T-cell (primary cell): ENCODE measurements at regions not wholly inside any gene's neighbourhood (a gene's known extent, or its start where the extent isn't known, plus 50 kb on each side); places are given as distances from the start of the nearest gene placed in this dataset.

Source experiments
- ATAC-seq, 4 experiments: fragments of 200-7000 bp in 3 of 4; fragments of 150-1000 bp in 1 of 4; cut with Tn5 transposase; replicated peaks in 1 of 4; 1 replicate in 3 of 4; 2 replicates in 1 of 4; pipeline ENCODE4 v1.10.0; 2021; ENCODE audit warnings: moderate library complexity in 3 of 4, mild to moderate bottlenecking in 2 of 4, moderate number of reproducible peaks in 1 of 4
- CTCF ChIA-PET, 2 donors: fragments of 300-600 bp; sonication (Branson Sonifier 250); formaldehyde crosslinking; loops; one replicate each; lab custom pipeline; 2022; ENCODE audit warnings: antibody characterized with exemption in 2 of 2; lab: Charles Lee
- POLR2A ChIA-PET, 2 donors: fragments of 300-600 bp; sonication (Branson Sonifier 250); formaldehyde crosslinking; loops; one replicate each; lab custom pipeline; 2022; ENCODE audit warnings: antibody characterized with exemption in 2 of 2; lab: Charles Lee
- DNase-seq, 35 experiments: peaks; one replicate each; pipeline versions ENCODE4 v3.0.0 to v3.0.0-alpha.2; 2013 to 2023
- H3K27ac ChIP-seq: one replicate; pipeline ENCODE4 v1.5.1; 2013; ENCODE audit warnings: low read length
- H3K27me3 ChIP-seq, 2 experiments: replicated peaks in 1 of 2; 1 replicate in 1 of 2; 2 replicates in 1 of 2; pipeline versions ENCODE4 v1.6.1 to v1.7.0; 2013; ENCODE audit warnings: low read length in 1 of 2, mixed read lengths in 1 of 2; ENCODE audit not compliant: control insufficient read depth in 2 of 2, insufficient read depth in 2 of 2; ENCODE audit errors: extremely low read depth in 1 of 2
- H3K36me3 ChIP-seq, 2 donors: 1 replicate in 1 of 2; 2 replicates in 1 of 2; pipeline versions ENCODE4 v1.6.1 to v1.7.0; 2013; ENCODE audit warnings: low read length in 1 of 2; ENCODE audit not compliant: control insufficient read depth in 2 of 2, insufficient read depth in 1 of 2; ENCODE audit errors: extremely low read depth in 1 of 2
- H3K4me1 ChIP-seq, 2 experiments: 1 replicate in 1 of 2; 2 replicates in 1 of 2; pipeline versions ENCODE4 v1.6.1 to v1.7.0; 2013; ENCODE audit warnings: low read length in 2 of 2, mixed read lengths in 1 of 2; ENCODE audit not compliant: insufficient read depth in 2 of 2, control insufficient read depth in 1 of 2; ENCODE audit errors: extremely low read depth in 1 of 2
- H3K4me3 ChIP-seq, 2 donors: 1 replicate in 1 of 2; 2 replicates in 1 of 2; pipeline versions ENCODE4 v1.5.1 to v1.7.0; 2013; ENCODE audit warnings: mild to moderate bottlenecking in 2 of 2, low read length in 1 of 2, moderate library complexity in 1 of 2; ENCODE audit not compliant: control insufficient read depth in 1 of 2; ENCODE audit errors: extremely low read depth in 1 of 2
- H3K9me3 ChIP-seq: 2 replicates; pipeline ENCODE4 v1.7.0; 2013
- H3K27ac Mint-ChIP-seq, 2 donors: one replicate each; pipeline ENCODE4 v1.8.0; 2020 to 2021; ENCODE audit warnings: mild to moderate bottlenecking in 2 of 2, mixed read lengths in 2 of 2
- H3K27me3 Mint-ChIP-seq, 2 donors: one replicate each; pipeline ENCODE4 v1.8.0; 2021 to 2022; ENCODE audit warnings: mixed read lengths in 2 of 2
- H3K36me3 Mint-ChIP-seq: one replicate; pipeline ENCODE4 v1.8.0; 2021; ENCODE audit warnings: mixed read lengths
- H3K4me1 Mint-ChIP-seq, 3 donors: one replicate each; pipeline ENCODE4 v1.8.0; 2020 to 2022; ENCODE audit warnings: mixed read lengths in 3 of 3, mild to moderate bottlenecking in 1 of 3
- H3K4me3 Mint-ChIP-seq, 3 donors: one replicate each; pipeline ENCODE4 v1.8.0; 2020 to 2022; ENCODE audit warnings: mild to moderate bottlenecking in 3 of 3, mixed read lengths in 3 of 3, moderate library complexity in 3 of 3
- H3K9me3 Mint-ChIP-seq, 3 donors: one replicate each; pipeline ENCODE4 v1.8.0; 2020 to 2022; ENCODE audit warnings: mixed read lengths in 3 of 3
- WGBS: methylation state at CpG from one replicate; pipeline ENCODE4 v1.1.5; 2013; ENCODE audit warnings: missing lambda C conversion rate; ENCODE audit not compliant: insufficient coverage; 5-methylcytosine and 5-hydroxymethylcytosine counted together

DNA sequence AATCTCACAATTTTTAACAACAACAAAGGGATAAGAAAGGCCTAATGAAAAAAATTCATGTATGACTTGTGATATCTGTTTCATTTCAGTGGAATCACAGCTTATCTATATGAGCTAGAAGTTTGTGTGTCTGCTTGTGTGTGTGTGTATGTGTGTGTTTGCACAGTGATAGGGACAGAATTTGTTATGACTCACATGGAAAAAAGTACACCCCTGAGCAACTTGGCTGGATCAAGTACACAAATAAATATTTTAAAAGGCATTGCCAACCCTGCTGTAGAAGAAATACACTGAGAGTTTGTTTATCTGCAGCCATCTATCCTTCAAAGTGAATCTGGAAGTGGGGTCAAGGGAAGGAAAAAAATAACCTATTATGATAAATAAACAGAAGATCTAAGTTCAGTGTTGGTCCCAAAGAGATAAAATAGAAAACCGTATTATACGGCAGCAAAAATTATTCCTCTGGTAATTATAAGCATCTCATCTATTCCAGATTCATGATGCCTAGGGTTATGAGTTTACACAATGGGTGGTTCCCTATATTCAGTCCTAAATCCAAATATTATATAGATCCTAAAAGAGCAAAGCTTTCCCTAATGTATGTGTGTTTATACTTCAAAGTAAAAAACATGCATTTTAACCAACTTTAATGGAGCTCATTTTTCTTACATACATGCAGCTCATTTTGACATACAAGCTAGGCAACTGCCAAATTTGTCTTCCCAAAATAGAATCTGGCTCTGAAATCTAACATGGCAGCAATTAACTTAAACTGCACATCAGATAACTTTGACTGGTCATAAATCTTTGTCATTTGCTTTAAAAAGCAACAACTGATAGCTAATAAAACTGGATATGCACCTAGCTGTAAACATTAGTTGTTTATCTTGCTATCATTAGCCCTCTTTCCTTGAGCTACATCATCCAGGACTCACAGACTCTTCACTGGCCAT is 420.6 kb downstream of the IRS1 start:
- ATAC-seq (no peak), DNase-seq (no peak)
- ChIA-PET POLR2A (no interaction called here), CTCF (no interaction called here)
- Histone ChIP-seq H3K36me3 (no peaks in the 10 kb centered on the region), H3K4me3 (no peak overlapping the region), H3K9me3 (no peaks in the 10 kb centered on the region), H3K4me1 (no peaks in the 10 kb centered on the region), H3K27me3 (no peaks in the 10 kb centered on the region), H3K27ac (no peak overlapping the region)
- no CpG with 5 or more reads among the region's 2 CpGs for WGBS
- H3K27ac Mint-ChIP-seq = no peak overlapping the region
- no peaks in the 10 kb centered on the region for H3K9me3 Mint-ChIP-seq
- H3K4me3 Mint-ChIP-seq = no peak overlapping the region
- H3K36me3 Mint-ChIP-seq = no peaks in the 10 kb centered on the region
- no peaks in the 10 kb centered on the region for H3K4me1 Mint-ChIP-seq
- peaks cover 2 to 15% of the 10 kb centered on the region in 2 donors for H3K27me3 Mint-ChIP-seq

DNA sequence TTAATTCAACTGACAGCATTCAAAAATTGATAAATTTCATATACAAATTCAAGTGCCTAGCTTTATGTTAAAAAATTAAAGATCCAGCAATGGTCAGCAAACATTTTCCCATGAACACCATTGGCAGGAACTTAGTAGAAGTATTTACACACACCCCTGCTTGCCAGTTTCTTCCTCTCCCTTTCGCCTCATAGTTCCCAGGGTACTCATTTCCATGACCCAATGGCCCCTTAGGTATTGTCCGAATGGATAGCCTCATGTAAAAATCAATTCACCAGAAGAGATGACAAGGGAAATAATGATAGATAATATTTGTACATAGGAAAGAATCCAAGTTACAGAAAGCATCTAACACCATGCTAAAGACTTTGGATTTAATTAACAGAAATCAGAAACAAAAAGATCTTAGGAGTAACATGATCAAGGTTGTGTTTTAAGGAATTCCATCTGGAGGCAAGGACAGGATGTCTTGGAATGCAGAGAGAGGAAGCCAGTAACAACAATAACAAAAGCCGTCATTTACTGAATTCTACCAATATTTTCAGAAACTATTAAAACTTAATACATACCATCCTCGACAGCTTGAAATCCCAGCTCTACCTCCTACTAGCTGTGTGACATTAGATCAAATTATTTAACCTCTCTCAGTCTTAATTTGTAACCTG is 423.0 kb downstream of the IRS1 start:
- Histone ChIP-seq H3K4me3 (no peak overlapping the region), H3K27me3 (no peaks in the 10 kb centered on the region), H3K4me1 (no peaks in the 10 kb centered on the region), H3K9me3 (no peaks in the 10 kb centered on the region), H3K36me3 (no peaks in the 10 kb centered on the region), H3K27ac (no peak overlapping the region)
- WGBS = no CpG with 5 or more reads among the region's 4 CpGs
- H3K4me1 Mint-ChIP-seq = no peaks in the 10 kb centered on the region
- ATAC-seq (no peak), DNase-seq (no peak)
- no peaks in the 10 kb centered on the region for H3K36me3 Mint-ChIP-seq
- ChIA-PET CTCF (interaction anchor here in 1 of 2 donors (0.5 kb wide), 1 partner anchor 20 kb away, joined by 3 read pairs; no protein-coding TSS in a partner anchor), POLR2A (no interaction called here)
- no peaks in the 10 kb centered on the region for H3K9me3 Mint-ChIP-seq
- H3K27ac Mint-ChIP-seq = no peak overlapping the region
- no peak overlapping the region for H3K4me3 Mint-ChIP-seq
- H3K27me3 Mint-ChIP-seq = peaks cover 3 to 24% of the 10 kb centered on the region in 2 donors

DNA sequence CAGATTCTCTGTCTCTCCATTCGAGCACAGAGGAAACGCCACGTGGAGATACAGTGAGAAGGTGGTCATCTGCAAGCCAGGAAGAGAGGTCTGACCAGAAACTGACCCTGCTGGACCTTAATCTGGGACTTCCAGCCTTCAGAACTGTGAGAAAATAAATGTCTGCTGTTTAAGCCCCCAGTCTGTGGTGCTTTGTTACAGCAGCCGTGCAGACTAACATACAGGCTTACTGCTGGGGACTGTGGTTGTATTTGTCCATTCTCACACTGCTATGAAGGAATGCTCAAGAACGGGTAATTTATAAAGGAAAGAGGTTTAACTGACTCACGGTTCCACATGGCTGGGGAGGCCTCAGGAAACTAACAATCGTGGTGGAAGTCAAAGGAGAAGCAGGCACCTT is 432.7 kb downstream of the IRS1 start:
- CTCF ChIA-PET = no interaction called here
- 63% methylated on average over 4 of the region's 7 CpGs for WGBS

DNA sequence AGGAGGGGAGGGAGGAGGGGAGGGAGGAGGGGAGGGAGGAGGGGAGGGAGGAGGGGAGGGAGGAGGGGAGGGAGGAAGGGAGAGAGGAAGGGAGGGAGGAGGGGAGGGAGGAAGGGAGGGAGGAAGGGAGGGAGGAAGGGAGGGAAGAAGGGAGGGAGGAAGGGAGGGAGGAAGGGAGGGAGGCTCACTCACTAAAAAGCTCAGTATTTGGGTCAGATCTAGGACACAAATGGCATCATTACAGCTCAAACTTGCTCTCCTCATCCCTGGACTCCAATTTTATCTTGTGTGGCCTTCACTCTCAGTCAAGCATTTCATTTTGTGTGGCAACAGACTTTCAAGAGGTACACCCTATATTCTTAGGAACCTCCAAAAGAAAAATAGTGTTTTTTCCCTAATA is 435.4 kb downstream of the IRS1 start:
- H3K4me3 Mint-ChIP-seq = no peak overlapping the region
- H3K9me3 ChIP-seq = no peaks in the 10 kb centered on the region
- ATAC-seq (no peak), DNase-seq (no peak)
- no peaks in the 10 kb centered on the region for H3K27me3 ChIP-seq
- H3K4me1 Mint-ChIP-seq = no peaks in the 10 kb centered on the region
- no peak overlapping the region for H3K4me3 ChIP-seq
- peaks cover 5 to 15% of the 10 kb centered on the region in 2 donors for H3K27me3 Mint-ChIP-seq
- CTCF ChIA-PET = no interaction called here
- H3K36me3 Mint-ChIP-seq = no peaks in the 10 kb centered on the region
- H3K27ac ChIP-seq = no peak overlapping the region
- POLR2A ChIA-PET = interaction anchor here in 1 of 2 donors (0.6 kb wide), 2 partner anchors 10 to 443 kb away, joined by 3 to 6 read pairs; no protein-coding TSS in a partner anchor
- no peak overlapping the region for H3K27ac Mint-ChIP-seq
- peaks cover 0 to 4% (median 3%) of the 10 kb centered on the region in 3 donors for H3K9me3 Mint-ChIP-seq
- H3K4me1 ChIP-seq = no peaks in the 10 kb centered on the region
- H3K36me3 ChIP-seq = no peaks in the 10 kb centered on the region

More for the DNA sequence above, 432.7 kb downstream of the IRS1 start:
- no peaks in the 10 kb centered on the region for H3K36me3 ChIP-seq
- Mint-ChIP-seq H3K9me3 (peaks cover 0 to 4% (median 3%) of the 10 kb centered on the region in 3 donors), H3K4me1 (no peaks in the 10 kb centered on the region), H3K4me3 (no peak overlapping the region), H3K27ac (no peak overlapping the region), H3K27me3 (peaks cover 4 to 23% of the 10 kb centered on the region in 2 donors), H3K36me3 (no peaks in the 10 kb centered on the region)
- peaks cover 0 to 3% of the 10 kb centered on the region in 2 experiments for H3K27me3 ChIP-seq
- H3K4me1 ChIP-seq = no peaks in the 10 kb centered on the region
- ATAC-seq (no peak), DNase-seq (no peak)
- H3K9me3 ChIP-seq = no peaks in the 10 kb centered on the region
- H3K4me3 ChIP-seq = no peak overlapping the region
- H3K27ac ChIP-seq = no peak overlapping the region
- POLR2A ChIA-PET = no interaction called here

DNA sequence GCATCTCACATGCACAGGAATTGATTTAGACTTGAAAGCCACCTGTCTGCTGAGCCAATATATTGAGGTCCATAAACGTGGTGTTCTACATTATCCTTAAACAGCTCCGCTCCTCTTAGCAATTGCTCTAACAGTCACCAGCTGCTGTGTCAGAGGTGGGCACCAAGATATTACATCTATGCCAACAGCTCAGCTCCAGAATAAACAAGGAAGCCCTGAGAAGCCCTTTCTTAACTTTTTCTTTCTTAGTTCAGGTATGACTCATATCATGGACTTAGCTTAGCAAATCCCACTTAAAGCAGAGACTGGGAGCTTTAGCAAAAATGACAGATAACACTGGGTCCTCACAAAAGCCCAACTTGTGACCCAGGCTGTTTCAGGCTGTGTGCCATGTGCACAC is 436.6 kb downstream of the IRS1 start:
- H3K4me1 Mint-ChIP-seq = no peaks in the 10 kb centered on the region
- H3K9me3 ChIP-seq = no peaks in the 10 kb centered on the region
- no peak overlapping the region for H3K27ac ChIP-seq
- peaks cover 7 to 11% of the 10 kb centered on the region in 2 donors for H3K27me3 Mint-ChIP-seq
- ATAC-seq (no peak), DNase-seq (no peak)
- H3K36me3 ChIP-seq = no peaks in the 10 kb centered on the region
- no peak overlapping the region for H3K4me3 ChIP-seq
- ChIA-PET POLR2A (no interaction called here), CTCF (no interaction called here)
- H3K4me3 Mint-ChIP-seq = no peak overlapping the region
- no peaks in the 10 kb centered on the region for H3K27me3 ChIP-seq
- peaks cover 0 to 4% (median 3%) of the 10 kb centered on the region in 3 donors for H3K9me3 Mint-ChIP-seq
- no peak overlapping the region for H3K27ac Mint-ChIP-seq
- no peaks in the 10 kb centered on the region for H3K4me1 ChIP-seq
- 92% methylated on average over 2 of the region's 2 CpGs for WGBS
- no peaks in the 10 kb centered on the region for H3K36me3 Mint-ChIP-seq

GRCh38 chr2:226360658-226361057 is 439.0 kb downstream of the IRS1 start:
- POLR2A ChIA-PET = interaction anchor here in 1 of 2 donors (0.7 kb wide), 1 partner anchor 745 kb away, joined by 6 read pairs; no protein-coding TSS in a partner anchor
- H3K4me3 Mint-ChIP-seq = no peak overlapping the region

More at GRCh38 chr2:226360658-226361057, 439.0 kb downstream of the IRS1 start:
- Mint-ChIP-seq H3K27me3 (peaks cover 9 to 12% of the 10 kb centered on the region in 2 donors), H3K27ac (no peak overlapping the region), H3K9me3 (peaks cover 0 to 4% (median 3%) of the 10 kb centered on the region in 3 donors), H3K36me3 (no peaks in the 10 kb centered on the region), H3K4me1 (no peaks in the 10 kb centered on the region)
- Histone ChIP-seq H3K9me3 (no peaks in the 10 kb centered on the region), H3K4me1 (no peaks in the 10 kb centered on the region), H3K27ac (no peak overlapping the region), H3K4me3 (no peak overlapping the region), H3K27me3 (no peaks in the 10 kb centered on the region), H3K36me3 (no peaks in the 10 kb centered on the region)
- no peak for DNase-seq
- no peak for ATAC-seq
- CTCF ChIA-PET = no interaction called here
- WGBS = 83% methylated on average over 1 of the region's 2 CpGs
